Smooth muscle cell (in vitro differentiated cells): ENCODE measurements at regions not wholly inside any gene's neighbourhood (a gene's known extent, or its start where the extent isn't known, plus 50 kb on each side); places are given as distances from the start of the nearest gene placed in this dataset.

ENCODE experiments used
- DNase-seq: peaks from one replicate; lab custom pipeline; 2025; ENCODE audit not compliant: unreplicated experiment; lab: John Stamatoyannopoulos, UW
- H2AFZ ChIP-seq: fragments of 200-600 bp; sonication (generic); 2 replicates; pipeline ENCODE4 v1.6.0; 2016; ENCODE audit warnings: antibody characterized with exemption, low read depth, mild to moderate bottlenecking
- H3F3A ChIP-seq: fragments of 200-600 bp; sonication (generic); 2 replicates; pipeline ENCODE4 v1.6.0; 2017; ENCODE audit warnings: antibody characterized with exemption, low read depth
- H3K27ac ChIP-seq: fragments of 200-600 bp; sonication (generic); 2 replicates; pipeline ENCODE4 v1.5.1; 2016; ENCODE audit warnings: low read depth, mild to moderate bottlenecking
- H3K27me3 ChIP-seq: fragments of 200-600 bp; sonication (generic); 2 replicates; pipeline ENCODE4 v1.6.1; 2016; ENCODE audit warnings: low read depth, mild to moderate bottlenecking
- H3K36me3 ChIP-seq: fragments of 200-600 bp; sonication (generic); 2 replicates; pipeline ENCODE4 v1.5.1; 2016; ENCODE audit warnings: low read depth
- H3K4me1 ChIP-seq: fragments of 200-600 bp; sonication (generic); 2 replicates; pipeline ENCODE4 v1.5.1; 2016; ENCODE audit warnings: low read depth
- H3K4me2 ChIP-seq: fragments of 200-600 bp; sonication (generic); 2 replicates; pipeline ENCODE4 v1.6.0; 2016; ENCODE audit warnings: mild to moderate bottlenecking
- H3K4me3 ChIP-seq: fragments of 200-600 bp; sonication (generic); 2 replicates; pipeline ENCODE4 v1.5.1; 2016; ENCODE audit warnings: mild to moderate bottlenecking
- H3K79me2 ChIP-seq: fragments of 200-600 bp; sonication (generic); 2 replicates; pipeline ENCODE4 v1.6.0; 2016; ENCODE audit warnings: low read depth, mild to moderate bottlenecking
- H3K9ac ChIP-seq: fragments of 200-600 bp; sonication (generic); 2 replicates; pipeline ENCODE4 v1.6.0; 2016; ENCODE audit warnings: low read depth
- H3K9me3 ChIP-seq: fragments of 200-600 bp; sonication (generic); replicated peaks from 2 replicates; pipeline ENCODE4 v1.5.1; 2016; ENCODE audit warnings: low read depth
- H4K20me1 ChIP-seq: fragments of 200-600 bp; sonication (generic); 2 replicates; pipeline ENCODE4 v1.6.0; 2016; ENCODE audit warnings: low read depth
- CTCF ChIP-seq: fragments of 200-600 bp; sonication (generic); IDR thresholded peaks from 2 replicates; pipeline ENCODE4 v1.5.1; 2017; ENCODE audit warnings: borderline replicate concordance, mild to moderate bottlenecking, antibody characterized with exemption; ENCODE audit not compliant: insufficient read depth, poor library complexity, severe bottlenecking
- WGBS: methylation state at CpG from one replicate; pipeline ENCODE4 v1.1.7; 2016; ENCODE audit warnings: low lambda C conversion rate; 5-methylcytosine and 5-hydroxymethylcytosine counted together

GRCh38 chr2:21299411-21299810 lies 175.6 kb downstream of the TDRD15 start:
- no peaks in the 10 kb centered on the region for H3K36me3 ChIP-seq
- H3K4me2 ChIP-seq, result no peak overlapping the region
- WGBS, result 46% methylated on average over 2 of the region's 2 CpGs
- no peak overlapping the region for H3K4me3 ChIP-seq
- peaks cover 7% of the 10 kb centered on the region for H3K4me1 ChIP-seq
- no peak for DNase-seq
- H3K9ac ChIP-seq, result no peak overlapping the region
- TF ChIP-seq CTCF, result no peak
- no peak overlapping the region for H2AFZ ChIP-seq
- no peaks in the 10 kb centered on the region for H3K79me2 ChIP-seq
- H3F3A ChIP-seq, result no peaks in the 10 kb centered on the region
- no peaks in the 10 kb centered on the region for H4K20me1 ChIP-seq
- no peaks in the 10 kb centered on the region for H3K9me3 ChIP-seq
- no peaks in the 10 kb centered on the region for H3K27me3 ChIP-seq
- no peak overlapping the region for H3K27ac ChIP-seq

GRCh38 chr2:21301871-21302455 lies 178.2 kb downstream of the TDRD15 start:
- WGBS, result 82% methylated on average over 1 of the region's 1 CpG
- Histone ChIP-seq H3K4me3 (no peak overlapping the region), H3K27ac (no peak overlapping the region), H4K20me1 (no peaks in the 10 kb centered on the region), H3K36me3 (no peaks in the 10 kb centered on the region), H3K9me3 (no peaks in the 10 kb centered on the region), H3K79me2 (no peaks in the 10 kb centered on the region), H2AFZ (no peak overlapping the region), H3K4me1 (no peaks in the 10 kb centered on the region), H3K9ac (no peak overlapping the region), H3K4me2 (no peak overlapping the region), H3K27me3 (no peaks in the 10 kb centered on the region), H3F3A (no peaks in the 10 kb centered on the region)
- TF ChIP-seq CTCF, result no peak
- no peak for DNase-seq

- no peak overlapping the region for H3K4me3 ChIP-seq
- no peak for TF ChIP-seq CTCF
- no peak for DNase-seq
These were observed 180.1 kb downstream of the TDRD15 start for GRCh38 chr2:21303876-21304275.

GRCh38 chr2:21305581-21305980 lies 181.8 kb downstream of the TDRD15 start:
- Histone ChIP-seq H3K9ac (no peak overlapping the region), H2AFZ (no peak overlapping the region), H3K4me3 (no peak overlapping the region), H3K27ac (no peak overlapping the region), H3K9me3 (no peaks in the 10 kb centered on the region), H3K36me3 (no peaks in the 10 kb centered on the region), H3K79me2 (no peaks in the 10 kb centered on the region), H3K27me3 (no peaks in the 10 kb centered on the region), H3F3A (no peaks in the 10 kb centered on the region), H3K4me2 (no peak overlapping the region), H3K4me1 (no peaks in the 10 kb centered on the region), H4K20me1 (no peaks in the 10 kb centered on the region)
- 89% methylated on average over 3 of the region's 3 CpGs for WGBS
- no peak for DNase-seq
- TF ChIP-seq CTCF, result no peak

More at GRCh38 chr2:21303876-21304275, 180.1 kb downstream of the TDRD15 start:
- Histone ChIP-seq H3K9ac (no peak overlapping the region), H3K36me3 (no peaks in the 10 kb centered on the region), H3F3A (no peaks in the 10 kb centered on the region), H4K20me1 (no peaks in the 10 kb centered on the region), H2AFZ (peak overlapping the region; percentile 3), H3K79me2 (no peaks in the 10 kb centered on the region), H3K4me2 (peak overlapping the region; percentile 60), H3K27me3 (no peaks in the 10 kb centered on the region), H3K9me3 (no peaks in the 10 kb centered on the region), H3K27ac (peak overlapping the region; percentile 40), H3K4me1 (no peaks in the 10 kb centered on the region)
- WGBS, result 68% methylated on average over 1 of the region's 1 CpG
